ENCODE measurements at regions not wholly inside any gene's neighbourhood (a gene's known extent, or its start where the extent isn't known, plus 50 kb on each side); places are given as distances from the start of the nearest gene placed in this dataset.

GRCh38 chr5:145176041-145176440 is 659.1 kb downstream of the PRELID2 start:
- intact Hi-C loops (cut with DNase I) = no loop called here
- Histone ChIP-seq H3K4me3 (no peak overlapping the region), H3K9me3 (replicated peaks in 1 of 3) (no peaks in the 10 kb centered on the region), H3K4me1 (replicated peaks in 1 of 2) (no peaks in the 10 kb centered on the region), H3K27ac (no peak overlapping the region), H3K36me3 (replicated peaks in 1 of 2) (no peaks in the 10 kb centered on the region), H3K27me3 (no peaks in the 10 kb centered on the region)
- no peak for TF ChIP-seq POLR2A (IDR thresholded peaks at IDR 0.05)
- no peak for DNase-seq
- 67 to 86% (median 72%) methylated on average over 1 to 3 of the region's 3 CpGs for WGBS, 4 donors

GRCh38 chr5:145166110-145166509 is 669.0 kb downstream of the PRELID2 start:
- no peaks in the 10 kb centered on the region for H3K4me1 ChIP-seq (replicated peaks in 1 of 2)
- H3K27me3 ChIP-seq = no peaks in the 10 kb centered on the region
- H3K36me3 ChIP-seq (replicated peaks in 1 of 2) = no peaks in the 10 kb centered on the region
- no peaks in the 10 kb centered on the region for H3K9me3 ChIP-seq (replicated peaks in 1 of 3)
- WGBS, 4 donors = 63 to 78% (median 66%) methylated on average over 5 of the region's 5 CpGs
- intact Hi-C loops (cut with DNase I) = no loop called here
- TF ChIP-seq CTCF (IDR thresholded peaks at IDR 0.05) (no peak), POLR2A (IDR thresholded peaks at IDR 0.05) (no peak)
- no peak for DNase-seq
- H3K27ac ChIP-seq = no peak overlapping the region
- no peak overlapping the region for H3K4me3 ChIP-seq

- Histone ChIP-seq H3K27me3 (no peaks in the 10 kb centered on the region), H3K4me3 (no peak overlapping the region), H3K36me3 (replicated peaks in 1 of 2) (no peaks in the 10 kb centered on the region), H3K9me3 (replicated peaks in 1 of 3) (no peaks in the 10 kb centered on the region), H3K4me1 (replicated peaks in 1 of 2) (no peaks in the 10 kb centered on the region), H3K27ac (no peak overlapping the region)
- WGBS, 4 donors = 54 to 65% (median 63%) methylated on average over 3 of the region's 3 CpGs
- intact Hi-C loops (cut with DNase I) = no loop called here
- DNase-seq = no peak
- TF ChIP-seq CTCF (IDR thresholded peaks at IDR 0.05) = no peak
- no peak for TF ChIP-seq POLR2A (IDR thresholded peaks at IDR 0.05)
Measured at GRCh38 chr5:145163876-145164275, 671.3 kb downstream of the PRELID2 start.

- no peak for DNase-seq
- TF ChIP-seq CTCF (IDR thresholded peaks at IDR 0.05) (no peak), POLR2A (IDR thresholded peaks at IDR 0.05) (no peak)
- Histone ChIP-seq H3K9me3 (replicated peaks in 1 of 3) (no peaks in the 10 kb centered on the region), H3K36me3 (replicated peaks in 1 of 2) (no peaks in the 10 kb centered on the region), H3K4me1 (replicated peaks in 1 of 2) (no peaks in the 10 kb centered on the region), H3K4me3 (no peak overlapping the region), H3K27ac (no peak overlapping the region), H3K27me3 (no peaks in the 10 kb centered on the region)
- intact Hi-C loops (cut with DNase I) = no loop called here
Measured at GRCh38 chr5:145162626-145163025, 672.5 kb downstream of the PRELID2 start.

- TF ChIP-seq POLR2A (IDR thresholded peaks at IDR 0.05) (no peak), CTCF (IDR thresholded peaks at IDR 0.05) (no peak)
- Histone ChIP-seq H3K4me1 (replicated peaks in 1 of 2) (no peaks in the 10 kb centered on the region), H3K27ac (no peak overlapping the region), H3K9me3 (replicated peaks in 1 of 3) (no peaks in the 10 kb centered on the region), H3K4me3 (no peak overlapping the region), H3K36me3 (replicated peaks in 1 of 2) (no peaks in the 10 kb centered on the region), H3K27me3 (no peaks in the 10 kb centered on the region)
- no peak for DNase-seq
- intact Hi-C loops (cut with DNase I) = no loop called here
- 55 to 68% (median 60%) methylated on average over 3 of the region's 3 CpGs for WGBS, 4 donors
Measured at GRCh38 chr5:145161391-145161790, 673.8 kb downstream of the PRELID2 start.
